ENCODE measurements at regions not wholly inside any gene's neighbourhood (a gene's known extent, or its start where the extent isn't known, plus 50 kb on each side); places are given as distances from the start of the nearest gene placed in this dataset.
"Not testable (repeated sequence)": the region's sequence is repeated elsewhere in the genome, so short reads cannot be mapped to it uniquely, and the experiment has no call there.

GRCh38 chr12:60587664-60588063 lies 991.8 kb downstream of the SLC16A7 start:
- not testable (repeated sequence) for TF ChIP-seq TCF7L2 (IDR thresholded peaks at IDR 0.05; ENCODE audit: low read depth, low read length); ZNF511 (CRISPR knock-in tag; IDR thresholded peaks at IDR 0.05); TAF9B (IDR thresholded peaks at IDR 0.05; ENCODE audit: partially characterized antibody); CTCF (IDR thresholded peaks at IDR 0.05 in 2 of 3, conservative IDR thresholded peaks at IDR 0.05 in 1 of 3; ENCODE audit: insufficient read depth in 2 of 3, low read depth in 1 of 3, low read length in 3 of 3); ZNF263 (CRISPR knock-in tag; IDR thresholded peaks at IDR 0.05; ENCODE audit: borderline replicate concordance); ZNF224 (CRISPR knock-in tag; IDR thresholded peaks at IDR 0.05); HDAC6 (IDR thresholded peaks at IDR 0.05; ENCODE audit: low read depth, low read length); RBM25 (IDR thresholded peaks at IDR 0.05; ENCODE audit: low read depth, low read length, severe bottlenecking); EZH2 (IDR thresholded peaks at IDR 0.05; ENCODE audit: borderline replicate concordance, low read depth, low read length); CTBP1 (IDR thresholded peaks at IDR 0.05; ENCODE audit: borderline replicate concordance)

Measured in K562 (cell line).